ENCODE measurements at regions not wholly inside any gene's neighbourhood (a gene's known extent, or its start where the extent isn't known, plus 50 kb on each side); places are given as distances from the start of the nearest gene placed in this dataset.

DNA sequence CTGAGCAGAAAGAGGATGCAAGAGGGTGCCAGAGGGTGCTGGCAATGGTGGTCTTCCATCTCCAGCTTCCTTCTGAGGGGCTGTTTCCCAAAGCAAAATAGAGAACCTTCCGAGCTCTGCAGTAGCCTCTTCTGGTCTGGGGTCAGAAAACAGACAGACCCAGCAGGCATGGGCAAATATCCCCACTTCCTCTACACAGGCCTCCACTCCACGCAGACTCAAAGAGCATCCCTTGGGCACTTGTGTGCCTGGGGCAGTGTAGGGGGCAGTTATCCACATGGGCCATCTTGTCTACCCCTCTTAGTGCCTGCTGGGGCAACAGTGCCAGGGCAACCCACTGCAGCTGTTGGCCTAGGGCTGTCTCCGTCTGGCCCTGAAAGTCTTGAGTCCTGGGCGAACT lies 231.9 kb downstream of the TTC8 start:
- no peak overlapping the region for H3K27ac Mint-ChIP-seq
- Histone ChIP-seq H2BK120ac (ENCODE audit: low read depth, low read length, poor library complexity, severe bottlenecking) (no peak overlapping the region), H3K4me2 (ENCODE audit: insufficient read depth, insufficient read length, low read length) (no peak overlapping the region), H2BK20ac (ENCODE audit: low read depth, low read length, poor library complexity, severe bottlenecking) (no peak overlapping the region), H3K4ac (ENCODE audit: low read depth, low read length) (no peak overlapping the region), H3K4me1 (ENCODE audit: insufficient read depth, low read length) (no peaks in the 10 kb centered on the region), H3K23me2 (ENCODE audit: insufficient read length, low read depth, low read length, poor library complexity, severe bottlenecking) (no peaks in the 10 kb centered on the region), H3K27me3 (ENCODE audit: insufficient read depth, low read length) (no peaks in the 10 kb centered on the region), H3K79me2 (ENCODE audit: insufficient read depth, low read length) (no peaks in the 10 kb centered on the region), H3T11ph (ENCODE audit: low read length) (no peak overlapping the region), H3K79me1 (ENCODE audit: insufficient read depth, low read depth, low read length, poor library complexity, severe bottlenecking) (no peaks in the 10 kb centered on the region), H3K23ac (ENCODE audit: insufficient read length, low read depth, low read length) (no peak overlapping the region), H2AFZ (ENCODE audit: low read length) (no peak overlapping the region), H3K14ac (ENCODE audit: insufficient read depth, low read length) (no peak overlapping the region), H4K91ac (ENCODE audit: insufficient read length, low read depth, low read length) (no peak overlapping the region), H3K18ac (ENCODE audit: insufficient read length, low read depth, low read length) (no peak overlapping the region), H2BK12ac (ENCODE audit: insufficient read length, low read depth, low read length) (no peak overlapping the region), H3K9ac (ENCODE audit: extremely low read depth, insufficient read length, low read length) (no peak overlapping the region), H2AK5ac (ENCODE audit: insufficient read length, low read length) (no peak overlapping the region), H3K9me3 (ENCODE audit: control insufficient read depth, low read depth, low read length) (no peaks in the 10 kb centered on the region), H4K5ac (ENCODE audit: insufficient read length, low read depth, low read length) (no peak overlapping the region), H4K20me1 (ENCODE audit: control insufficient read depth, insufficient read depth, insufficient read length) (no peaks in the 10 kb centered on the region), H2BK15ac (ENCODE audit: low read depth, low read length) (no peak overlapping the region), H3K56ac (ENCODE audit: insufficient read length, low read depth, low read length) (no peak overlapping the region), H4K8ac (replicated peaks; ENCODE audit: insufficient read length, low read depth, low read length) (no peak overlapping the region), H2BK5ac (ENCODE audit: insufficient read length, low read length) (no peak overlapping the region), H3K27ac (ENCODE audit: insufficient read length, low read depth, low read length) (no peak overlapping the region)
- TF ChIP-seq, protein P1, sequence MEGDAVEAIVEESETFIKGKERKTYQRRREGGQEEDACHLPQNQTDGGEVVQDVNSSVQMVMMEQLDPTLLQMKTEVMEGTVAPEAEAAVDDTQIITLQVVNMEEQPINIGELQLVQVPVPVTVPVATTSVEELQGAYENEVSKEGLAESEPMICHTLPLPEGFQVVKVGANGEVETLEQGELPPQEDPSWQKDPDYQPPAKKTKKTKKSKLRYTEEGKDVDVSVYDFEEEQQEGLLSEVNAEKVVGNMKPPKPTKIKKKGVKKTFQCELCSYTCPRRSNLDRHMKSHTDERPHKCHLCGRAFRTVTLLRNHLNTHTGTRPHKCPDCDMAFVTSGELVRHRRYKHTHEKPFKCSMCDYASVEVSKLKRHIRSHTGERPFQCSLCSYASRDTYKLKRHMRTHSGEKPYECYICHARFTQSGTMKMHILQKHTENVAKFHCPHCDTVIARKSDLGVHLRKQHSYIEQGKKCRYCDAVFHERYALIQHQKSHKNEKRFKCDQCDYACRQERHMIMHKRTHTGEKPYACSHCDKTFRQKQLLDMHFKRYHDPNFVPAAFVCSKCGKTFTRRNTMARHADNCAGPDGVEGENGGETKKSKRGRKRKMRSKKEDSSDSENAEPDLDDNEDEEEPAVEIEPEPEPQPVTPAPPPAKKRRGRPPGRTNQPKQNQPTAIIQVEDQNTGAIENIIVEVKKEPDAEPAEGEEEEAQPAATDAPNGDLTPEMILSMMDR (conservative IDR thresholded peaks at IDR 0.05), result no peak
- WGBS (ENCODE audit: extremely low coverage, insufficient read length, low lambda C conversion rate), result no CpG with 5 or more reads among the region's 4 CpGs
- H3K36me3 Mint-ChIP-seq (ENCODE audit: insufficient read depth in 1 of 3, low read depth in 3 of 3), result peaks cover 0 to 9% (median 6%) of the 10 kb centered on the region in 3 experiments; a peak in 3 of 7 replicates
- no peak for DNase-seq
- no peaks in the 10 kb centered on the region for H3K4me1 Mint-ChIP-seq
- peaks cover 7% of the 10 kb centered on the region for H3K27me3 Mint-ChIP-seq (ENCODE audit: low read depth)
- no peak overlapping the region for H3K4me3 Mint-ChIP-seq
- peaks cover 16 to 19% of the 10 kb centered on the region in 2 experiments; a peak in 4 of 5 replicates for H3K9me3 Mint-ChIP-seq
